Activated CD8-positive, alpha-beta memory T cell treated with anti-CD3 and anti-CD28 coated beads for 48 hours (primary cell): ENCODE measurements at regions not wholly inside any gene's neighbourhood (a gene's known extent, or its start where the extent isn't known, plus 50 kb on each side); places are given as distances from the start of the nearest gene placed in this dataset.

ENCODE experiments used
- DNase-seq, 3 experiments: peaks; one replicate each; pipeline ENCODE4 v3.0.0-alpha.2; 2020; ENCODE audit warnings: low read depth in 2 of 3, low spot score in 2 of 3

DNA sequence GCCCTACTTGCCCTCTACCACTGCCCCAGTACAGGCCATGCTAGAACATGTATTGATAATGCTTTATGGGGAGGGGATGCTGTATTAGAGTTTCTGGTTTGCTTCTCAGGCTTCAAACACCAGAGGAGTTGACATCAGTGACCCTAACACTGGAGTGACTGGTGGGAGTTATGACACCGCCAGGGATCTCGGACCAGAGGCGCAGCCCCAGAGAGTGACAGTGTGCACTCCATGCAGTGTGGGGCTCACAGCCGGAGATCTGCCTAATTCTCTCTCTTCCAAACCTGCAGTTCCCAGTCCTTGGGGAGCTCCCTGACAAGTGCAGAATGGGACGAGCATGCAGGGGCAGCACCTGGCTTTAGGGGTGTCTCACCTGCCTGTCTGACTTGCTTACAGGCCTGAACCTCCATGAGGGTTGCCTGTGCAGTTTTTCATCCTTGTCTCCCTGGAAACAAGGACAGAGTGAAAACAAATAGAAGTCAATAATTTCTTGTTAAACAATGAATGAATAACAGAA, 244.9 kb upstream of the MYT1L start:
- no peak for DNase-seq

DNA sequence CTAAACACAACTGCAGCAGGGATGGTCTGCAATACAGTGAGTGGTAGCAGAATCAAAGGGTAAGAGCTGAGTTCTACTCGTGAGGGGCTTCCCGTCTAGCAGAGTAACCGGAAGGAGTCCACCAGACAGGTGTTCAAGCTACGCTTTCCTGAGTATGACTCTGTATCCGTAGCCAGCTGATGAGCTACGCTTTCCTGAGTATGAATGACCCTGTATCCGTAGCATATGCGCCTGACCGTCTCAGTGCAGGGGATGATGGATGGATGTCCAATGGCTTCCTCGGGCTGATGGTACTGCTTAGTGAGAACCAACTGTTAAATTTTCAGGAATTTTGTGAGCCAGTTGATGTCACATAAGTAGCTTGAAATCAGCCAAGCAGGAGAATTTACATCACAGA, 244.1 kb upstream of the MYT1L start:
- DNase-seq = no peak

DNA sequence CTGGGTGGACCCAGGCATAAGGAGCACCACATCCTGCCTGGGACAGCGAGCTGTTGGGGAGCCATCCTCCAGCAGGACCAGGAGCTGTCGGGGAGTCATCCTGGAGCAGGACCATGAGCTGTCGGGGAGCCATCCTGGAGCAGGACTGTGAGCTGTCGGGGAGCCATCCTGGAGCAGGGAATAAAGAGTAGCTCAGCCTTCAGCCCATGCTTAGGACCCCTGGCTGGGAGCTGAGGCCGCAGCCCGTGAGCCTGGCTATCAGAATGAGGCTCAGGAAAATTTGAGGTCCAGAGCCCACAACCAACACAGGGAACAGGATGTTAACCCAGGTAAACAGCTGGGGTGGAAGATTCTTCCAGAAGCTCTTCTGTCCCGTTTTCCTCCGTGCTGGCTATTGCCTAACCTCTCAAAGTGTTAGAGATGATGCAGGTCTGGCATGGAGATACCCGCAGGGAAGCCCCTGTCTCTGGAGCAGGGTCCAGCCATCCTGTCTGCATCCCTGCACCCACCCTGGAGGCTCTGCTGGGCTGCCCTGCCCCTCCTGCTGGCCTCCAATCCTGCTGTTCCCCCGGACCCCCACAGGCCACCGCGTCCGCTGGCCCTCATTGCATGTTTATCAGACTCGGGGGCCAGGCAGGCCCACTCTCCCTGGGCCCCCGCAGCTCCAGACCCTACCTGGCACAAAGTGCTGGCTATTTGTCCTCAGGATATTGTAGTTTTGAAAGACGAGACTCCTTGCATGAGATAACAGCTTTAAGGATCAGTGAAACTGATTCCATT, 243.5 kb upstream of the MYT1L start:
- DNase-seq = no peak

DNA sequence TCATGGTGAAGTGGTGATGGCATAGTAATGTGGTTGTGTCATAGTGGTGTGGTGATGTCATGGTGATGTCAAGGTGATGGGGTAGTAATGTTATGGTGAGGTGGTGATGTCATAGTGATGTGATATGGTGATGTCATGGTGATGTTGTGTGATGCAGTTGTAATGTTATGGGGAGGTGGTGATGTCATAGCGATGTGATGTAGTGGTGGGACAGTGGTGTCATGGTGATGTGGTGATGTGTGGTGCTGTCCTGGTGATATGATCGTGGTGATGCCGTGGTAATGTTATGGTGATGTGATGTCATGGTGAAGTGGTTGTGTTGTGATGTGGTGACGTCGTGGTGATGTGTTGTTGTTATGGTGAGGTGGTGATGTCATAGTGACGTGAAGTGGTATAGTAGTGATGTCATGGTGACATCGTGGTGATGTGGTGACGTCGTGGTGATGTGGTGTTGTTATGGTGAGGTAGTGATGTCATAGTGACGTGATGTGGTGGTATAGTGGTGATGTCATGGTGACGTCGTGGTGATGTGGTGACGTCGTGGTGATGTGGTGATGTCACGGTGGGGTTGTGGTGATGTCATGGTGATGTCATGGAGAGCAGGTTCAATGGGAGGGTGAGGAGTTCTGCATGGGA, 242.7 kb upstream of the MYT1L start:
- no peak for DNase-seq

DNA sequence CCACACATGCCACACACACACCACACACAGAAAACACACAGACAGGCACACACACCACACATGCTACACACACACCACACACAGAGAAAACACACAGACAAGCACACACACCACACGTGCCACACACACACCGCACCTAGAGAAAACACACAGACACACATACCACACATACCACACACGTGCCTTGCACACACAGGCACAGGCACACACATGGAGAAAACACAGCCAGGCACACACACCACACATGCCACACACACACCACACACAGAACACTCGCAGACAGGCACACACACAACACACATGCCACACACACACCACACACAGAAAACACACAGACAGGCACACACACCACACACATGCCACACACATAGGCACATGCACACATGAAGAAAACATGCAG, 242.1 kb upstream of the MYT1L start:
- no peak for DNase-seq

DNA sequence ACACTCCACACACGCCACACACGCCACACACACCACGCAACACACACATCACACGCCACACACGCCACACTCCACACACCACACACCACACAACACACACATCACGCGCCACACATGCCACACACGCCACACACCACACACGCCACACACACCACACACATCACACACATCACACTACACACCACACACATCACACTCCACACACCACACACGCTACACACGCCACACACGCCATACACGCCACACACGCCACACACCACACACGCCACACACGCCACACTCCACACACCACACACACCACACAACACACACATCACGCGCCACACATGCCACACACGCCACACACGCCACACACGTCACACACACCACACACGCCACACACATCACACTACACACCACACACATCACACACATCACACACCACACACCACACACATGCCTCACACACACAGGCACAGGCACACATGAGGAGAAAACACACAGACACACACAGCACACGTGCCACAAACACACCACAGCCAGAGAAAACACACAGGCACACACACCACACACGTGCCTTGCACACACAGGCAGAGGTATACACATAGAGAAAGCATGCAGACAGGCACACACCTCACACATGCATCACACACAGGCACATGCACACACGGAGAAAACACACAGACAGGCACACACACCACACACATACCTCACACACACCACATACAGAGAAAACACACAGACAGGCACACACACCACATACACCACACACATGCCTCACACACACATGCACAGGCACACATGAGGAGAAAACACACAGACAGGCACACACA, 241.5 kb upstream of the MYT1L start:
- no peak for DNase-seq

- no peak for DNase-seq
These were observed 240.5 kb upstream of the MYT1L start for GRCh38 chr2:2571301-2572150.

- DNase-seq = no peak
These were observed 239.8 kb upstream of the MYT1L start for GRCh38 chr2:2570871-2571270.

DNA sequence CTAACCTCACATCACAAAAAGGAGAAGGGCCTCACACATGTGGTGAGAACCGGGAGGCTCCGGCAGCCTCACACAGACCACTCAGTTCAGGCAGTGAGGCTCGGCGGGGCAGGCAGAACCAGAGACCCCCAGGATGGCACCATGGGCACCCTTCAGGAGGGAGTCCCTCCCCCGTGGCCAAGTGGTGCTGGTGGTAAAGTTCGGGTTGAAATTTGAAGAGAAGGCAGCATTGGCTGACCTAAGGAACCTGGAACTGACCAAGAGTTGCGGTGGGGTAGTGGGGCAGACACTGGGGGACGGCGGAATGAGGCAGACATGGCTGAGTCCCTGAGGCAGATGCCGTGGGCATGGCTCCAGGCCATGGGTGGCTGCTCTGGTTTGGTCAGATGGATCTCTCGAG, 239.3 kb upstream of the MYT1L start:
- DNase-seq = no peak

DNA sequence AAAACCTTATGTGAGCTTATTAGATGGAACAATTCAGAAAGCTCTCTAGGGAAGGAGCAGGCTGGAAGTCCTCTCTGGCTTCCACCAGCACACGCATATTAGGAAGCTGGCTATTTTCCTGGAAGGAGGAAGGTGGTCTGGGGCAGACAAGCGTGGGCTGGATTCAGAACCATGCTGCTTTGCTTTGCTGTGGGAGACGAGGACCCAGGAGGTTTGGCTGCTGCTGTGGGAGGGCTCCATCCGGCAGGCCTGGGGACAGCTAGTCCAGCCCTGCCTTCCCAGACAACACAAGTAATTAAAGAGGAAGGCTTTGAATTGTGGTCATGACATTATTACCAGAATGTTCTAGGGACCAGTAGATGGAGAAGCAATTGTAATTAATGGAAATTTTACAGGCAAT, 238.8 kb upstream of the MYT1L start:
- no peak for DNase-seq

- no peak for DNase-seq
These were observed 238.2 kb upstream of the MYT1L start for GRCh38 chr2:2569306-2569705.

DNA sequence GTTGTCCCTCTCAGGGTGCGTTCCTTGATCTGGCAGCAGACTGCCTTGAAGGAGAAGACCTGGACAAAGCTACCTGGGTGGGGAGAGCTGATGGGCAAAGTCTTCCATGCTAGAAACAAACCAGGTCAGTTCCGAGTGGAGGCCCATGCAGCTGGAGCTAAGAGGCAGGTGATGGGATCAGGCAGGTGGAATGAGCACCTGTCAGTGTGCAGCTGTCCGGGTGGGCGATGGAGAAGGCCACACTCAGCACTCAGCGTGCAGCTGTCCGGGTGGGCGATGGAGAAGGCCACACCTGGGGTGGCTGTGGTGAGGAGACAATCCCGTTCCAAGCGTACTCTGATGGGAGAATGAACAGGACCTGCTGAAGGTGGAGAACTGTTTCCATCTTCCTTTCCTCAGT, 237.3 kb upstream of the MYT1L start:
- no peak for DNase-seq

DNA sequence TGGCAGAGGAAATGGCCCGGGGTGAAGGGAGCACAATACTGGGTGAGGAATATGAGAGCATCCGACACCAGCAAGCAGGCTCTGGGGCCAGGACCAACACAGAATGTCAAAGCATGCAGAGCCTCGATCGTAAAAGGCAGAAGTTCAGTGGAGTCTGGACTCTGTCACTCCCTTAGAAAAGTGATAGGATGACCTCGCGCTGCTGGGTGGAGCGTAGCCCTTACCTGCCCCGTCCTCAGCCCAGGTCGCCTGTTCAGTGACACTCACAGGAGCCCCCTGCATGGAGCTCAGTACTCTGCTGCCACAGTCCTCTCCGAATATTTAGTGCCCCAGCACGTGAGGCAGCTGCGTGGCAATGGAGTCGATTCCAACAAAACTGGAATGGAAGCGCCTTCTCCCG, 236.7 kb upstream of the MYT1L start:
- no peak for DNase-seq

GRCh38 chr2:2566396-2567323, 235.6 kb upstream of the MYT1L start:
- DNase-seq = no peak

GRCh38 chr2:2565671-2566070, 234.6 kb upstream of the MYT1L start:
- no peak for DNase-seq

- no peak for DNase-seq
These were observed 233.4 kb upstream of the MYT1L start for GRCh38 chr2:2564300-2565078.

DNA sequence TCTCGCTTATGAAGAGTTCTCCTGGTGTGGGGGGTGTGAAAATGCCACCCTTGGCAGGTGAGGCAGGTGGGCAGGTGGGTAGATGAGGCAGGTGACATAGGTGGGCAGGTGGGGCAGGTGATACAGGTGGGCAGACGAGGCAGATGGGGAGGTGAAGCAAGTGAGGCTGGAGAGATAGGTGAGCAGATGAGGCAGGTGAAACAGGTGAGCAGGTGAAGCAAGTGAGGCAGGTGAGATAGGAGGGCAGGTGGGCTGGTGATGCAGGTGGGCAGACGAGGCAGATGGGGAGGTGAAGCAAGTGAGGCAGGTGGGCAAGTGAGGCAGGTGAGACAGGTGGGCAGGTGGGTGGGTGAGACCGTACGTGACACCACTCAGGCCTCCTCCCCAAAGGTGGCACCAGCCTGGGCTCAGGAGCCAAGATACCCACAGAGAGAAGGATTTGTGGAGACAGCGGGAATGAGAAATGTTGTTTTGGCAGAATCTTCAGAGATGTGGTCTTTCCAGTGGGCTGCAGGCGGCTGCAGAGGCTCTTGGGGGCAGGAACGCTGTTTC, 232.3 kb upstream of the MYT1L start:
- no peak for DNase-seq

- no peak for DNase-seq
These were observed 231.8 kb upstream of the MYT1L start for GRCh38 chr2:2562867-2563266.
